K562 (cell line): ENCODE measurements at regions not wholly inside any gene's neighbourhood (a gene's known extent, or its start where the extent isn't known, plus 50 kb on each side); places are given as distances from the start of the nearest gene placed in this dataset.

ENCODE experiments used
- ATAC-seq: fragments of 200-7000 bp; cut with Tn5 transposase; 3 replicates; pipeline ENCODE4 v1.9.1; 2020; ENCODE audit warnings: moderate library complexity
- BruUV-seq: library from RNA; stranded (reverse); fragments of 400-500 nt; replicated peaks from 2 replicates; lab custom pipeline; 2021; lab: Mats Ljungman, UMichigan
- CTCF ChIA-PET: fragments of 300-600 bp; formaldehyde crosslinking; extraction: SDS; loops from one replicate; lab custom pipeline; 2021; ENCODE audit warnings: low intra/inter-chr PET ratio; lab: Yijun Ruan, JAX
- POLR2A ChIA-PET: fragments of 300-600, 350-650 bp; sonication (Branson Sonifier 250); formaldehyde crosslinking; extraction: SDS; loops from one replicate; lab custom pipeline; 2021; ENCODE audit warnings: antibody characterized with exemption, inconsistent platforms; lab: Yijun Ruan, JAX
- DNase-seq, 4 experiments: peaks; one replicate each; pipeline versions ENCODE4 v3.0.0 to v3.0.0-alpha.2; 2011 to 2018; ENCODE audit warnings: low spot score in 3 of 4, mixed read lengths in 3 of 4; ENCODE audit errors: extremely low read depth in 1 of 4
- FAIRE-seq: peaks from 2 replicates; lab custom pipeline; 2011; peaks lifted over from hg19 to GRCh38; lab: Jason Lieb, UNC
- H2AFZ ChIP-seq: 2 replicates; pipeline ENCODE4 v1.6.0; 2011; ENCODE audit warnings: low read depth, low read length, control low read depth, inconsistent platforms
- H3K27ac ChIP-seq: fragments of 200-600 bp; 3 replicates; pipeline ENCODE4 v1.8.0; 2011; ENCODE audit warnings: low read depth, mild to moderate bottlenecking, control low read depth, inconsistent platforms, low read length, moderate library complexity, mixed read lengths; ENCODE audit errors: extremely low read depth
- H3K27me3 ChIP-seq, 2 experiments: fragments of 300-600 bp in 1 of 2; 2 replicates in 1 of 2; 3 replicates in 1 of 2; pipeline versions ENCODE4 v1.6.0 to v1.8.0; 2011; ENCODE audit warnings: inconsistent platforms in 2 of 2, low read length in 2 of 2, mild to moderate bottlenecking in 1 of 2, mixed read lengths in 1 of 2, moderate library complexity in 1 of 2; ENCODE audit not compliant: control insufficient read depth in 2 of 2, insufficient read depth in 2 of 2
- H3K36me3 ChIP-seq: fragments of 300-600 bp; 3 replicates; pipeline ENCODE4 v1.8.0; 2011; ENCODE audit warnings: mild to moderate bottlenecking, low read length, inconsistent platforms; ENCODE audit not compliant: control insufficient read depth, insufficient read depth
- H3K4me1 ChIP-seq, 2 experiments: fragments of 200-600 bp in 1 of 2; replicated peaks in 1 of 2; 2 replicates in 1 of 2; 3 replicates in 1 of 2; pipeline versions ENCODE4 v1.5.1 to v1.8.0; 2011; ENCODE audit warnings: inconsistent platforms in 2 of 2, low read length in 2 of 2, mild to moderate bottlenecking in 1 of 2, mixed read lengths in 1 of 2, moderate library complexity in 1 of 2; ENCODE audit not compliant: control insufficient read depth in 2 of 2, insufficient read depth in 2 of 2
- H3K4me2 ChIP-seq: 2 replicates; pipeline ENCODE4 v1.6.1; 2011; ENCODE audit warnings: low read length, control low read depth, inconsistent platforms, mixed read lengths; ENCODE audit not compliant: insufficient read depth
- H3K4me3 ChIP-seq: fragments of 200-600 bp; sonication (generic), shearing (Covaris generic); 2 replicates; pipeline ENCODE4 v1.5.1; 2016; ENCODE audit warnings: control low read depth, inconsistent platforms
- H3K79me2 ChIP-seq: fragments of 200-600 bp; 3 replicates; pipeline ENCODE4 v1.8.0; 2011; ENCODE audit warnings: low read length, inconsistent platforms; ENCODE audit not compliant: control insufficient read depth, insufficient read depth
- H3K9ac ChIP-seq, 2 experiments: 2 replicates each; pipeline versions ENCODE4 v1.6.0 to v1.6.1; 2011; ENCODE audit warnings: low read depth in 2 of 2, low read length in 2 of 2, control low read depth in 1 of 2, inconsistent platforms in 1 of 2, mild to moderate bottlenecking in 1 of 2, mixed read lengths in 1 of 2; ENCODE audit not compliant: insufficient read depth in 1 of 2
- H3K9me1 ChIP-seq: one replicate; pipeline ENCODE4 v1.6.0; 2011; ENCODE audit warnings: inconsistent platforms, mild to moderate bottlenecking, low read length, moderate library complexity; ENCODE audit not compliant: control insufficient read depth, insufficient read depth
- H3K9me3 ChIP-seq: replicated peaks from 2 replicates; pipeline ENCODE4 v1.5.1; 2011; ENCODE audit warnings: low read depth, low read length, inconsistent platforms; ENCODE audit not compliant: control insufficient read depth, insufficient read depth
- H4K20me1 ChIP-seq: replicated peaks from 2 replicates; pipeline ENCODE4 v1.6.1; 2011; ENCODE audit warnings: low read length, inconsistent platforms, mixed read lengths; ENCODE audit not compliant: control insufficient read depth, insufficient read depth
- EGR1 ChIP-seq: fragments of 450-650 bp; conservative IDR thresholded peaks from 2 replicates; pipeline ENCODE4 v1.6.1; 2017; ENCODE audit warnings: mild to moderate bottlenecking
- ELF1 ChIP-seq: fragments of 200-800 bp; sonication (Bioruptor generic); IDR thresholded peaks from 2 replicates; pipeline ENCODE4 v1.6.1; 2016; ENCODE audit warnings: missing genetic modification characterization, missing compliant biosample characterization
- KAT7 ChIP-seq: sonication (generic); formaldehyde crosslinking; IDR thresholded peaks from 2 replicates; pipeline ENCODE4 v1.8.0; 2022; ENCODE audit warnings: missing genetic modification reagents, mild to moderate bottlenecking, borderline replicate concordance
- MXD1 ChIP-seq: fragments of 250-450 bp; sonication (Bioruptor Pico); IDR thresholded peaks from 2 replicates; pipeline ENCODE4 v1.8.0; 2021; ENCODE audit warnings: borderline replicate concordance, mild to moderate bottlenecking, moderate library complexity; ENCODE audit not compliant: poor library complexity, severe bottlenecking
- SAFB2 ChIP-seq: fragments of 200-400 bp; formaldehyde crosslinking; IDR thresholded peaks from 2 replicates; pipeline ENCODE4 v1.6.1; 2018; ENCODE audit warnings: borderline replicate concordance, low read length, low read depth, moderate library complexity; ENCODE audit not compliant: severe bottlenecking
- SMAD3 ChIP-seq: fragments of 450-650 bp; formaldehyde crosslinking; conservative IDR thresholded peaks from 2 replicates; pipeline ENCODE4 v1.4.0; 2020; ENCODE audit warnings: mild to moderate bottlenecking
- ZNF592 ChIP-seq: fragments of 450-650 bp; IDR thresholded peaks from 2 replicates; pipeline ENCODE4 v1.6.1; 2017; ENCODE audit warnings: antibody characterized with exemption, mild to moderate bottlenecking
- WGBS: fragments of 100-300 bp; shearing (Covaris generic); methylation state at CpG from one replicate; pipeline ENCODE4 v1.1.6; 2016; ENCODE audit warnings: low coverage, mixed read lengths; ENCODE audit not compliant: insufficient coverage; ENCODE audit errors: missing lambda C conversion rate; 5-methylcytosine and 5-hydroxymethylcytosine counted together
- in situ Hi-C: fragments of 300-500 bp; cut with MboI; formaldehyde crosslinking; loops from 4 replicates; pipeline ENCODE4 v1.15.0; 2018; ENCODE audit warnings: inconsistent platforms, mixed read lengths
- intact Hi-C: fragments of 100-400 bp; cut with micrococcal nuclease; formaldehyde crosslinking; loops from 2 replicates; pipeline ENCODE4 v1.14.2; 2022
- TF ChIP-seq, protein P1 (sequence below): fragments of 450-650 bp; formaldehyde crosslinking; IDR thresholded peaks from 2 replicates; pipeline ENCODE4 v1.4.0; 2022; ENCODE audit warnings: mild to moderate bottlenecking, moderate library complexity
- TF ChIP-seq, protein P2 (sequence below): fragments of 450-650 bp; formaldehyde crosslinking; IDR thresholded peaks from 2 replicates; pipeline ENCODE4 v1.4.0; 2020; ENCODE audit warnings: mild to moderate bottlenecking

DNA sequence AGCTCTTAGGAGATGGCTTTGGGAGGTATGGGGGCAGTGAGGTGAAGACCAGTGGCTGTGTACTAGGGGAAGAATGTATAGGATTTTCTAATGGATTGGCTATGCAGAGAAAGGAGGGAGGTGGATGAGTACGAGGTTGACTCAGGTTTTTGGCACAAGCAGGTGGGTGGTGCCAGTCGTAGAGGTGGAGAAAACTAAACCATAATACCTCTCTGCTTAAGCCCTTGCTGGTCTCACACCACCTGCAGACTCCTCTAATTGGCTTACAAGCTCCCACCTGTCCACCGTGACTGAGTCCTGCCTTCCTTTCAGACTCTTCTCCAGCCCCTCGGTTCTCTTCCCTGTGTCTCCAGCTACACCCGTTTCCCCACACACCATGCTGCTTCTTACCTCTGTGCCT, 521.7 kb upstream of the CLINT1 start:
- intact Hi-C loops (no loop called here), in situ Hi-C loops (no loop called here)
- no peaks in the 10 kb centered on the region for H3K36me3 ChIP-seq
- no peak for ATAC-seq
- TF ChIP-seq ZNF592 (no peak), MXD1 (CRISPR knock-in tag) (no peak), KAT7 (CRISPR knock-in tag) (no peak), SMAD3 (CRISPR knock-in tag) (no peak), SAFB2 (no peak), EGR1 (no peak), ELF1 (tag) (no peak)
- TF ChIP-seq, protein P1, sequence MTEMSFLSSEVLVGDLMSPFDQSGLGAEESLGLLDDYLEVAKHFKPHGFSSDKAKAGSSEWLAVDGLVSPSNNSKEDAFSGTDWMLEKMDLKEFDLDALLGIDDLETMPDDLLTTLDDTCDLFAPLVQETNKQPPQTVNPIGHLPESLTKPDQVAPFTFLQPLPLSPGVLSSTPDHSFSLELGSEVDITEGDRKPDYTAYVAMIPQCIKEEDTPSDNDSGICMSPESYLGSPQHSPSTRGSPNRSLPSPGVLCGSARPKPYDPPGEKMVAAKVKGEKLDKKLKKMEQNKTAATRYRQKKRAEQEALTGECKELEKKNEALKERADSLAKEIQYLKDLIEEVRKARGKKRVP (CRISPR knock-in tag): no peak
- TF ChIP-seq, protein P2, sequence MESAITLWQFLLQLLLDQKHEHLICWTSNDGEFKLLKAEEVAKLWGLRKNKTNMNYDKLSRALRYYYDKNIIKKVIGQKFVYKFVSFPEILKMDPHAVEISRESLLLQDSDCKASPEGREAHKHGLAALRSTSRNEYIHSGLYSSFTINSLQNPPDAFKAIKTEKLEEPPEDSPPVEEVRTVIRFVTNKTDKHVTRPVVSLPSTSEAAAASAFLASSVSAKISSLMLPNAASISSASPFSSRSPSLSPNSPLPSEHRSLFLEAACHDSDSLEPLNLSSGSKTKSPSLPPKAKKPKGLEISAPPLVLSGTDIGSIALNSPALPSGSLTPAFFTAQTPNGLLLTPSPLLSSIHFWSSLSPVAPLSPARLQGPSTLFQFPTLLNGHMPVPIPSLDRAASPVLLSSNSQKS (CRISPR knock-in tag): no peak
- no peaks in the 10 kb centered on the region for H4K20me1 ChIP-seq
- no peaks in the 10 kb centered on the region for H3K27me3 ChIP-seq
- H3K9me1 ChIP-seq: no peaks in the 10 kb centered on the region
- H3K27ac ChIP-seq: no peak overlapping the region
- CTCF ChIA-PET: no interaction called here
- POLR2A ChIA-PET: no interaction called here
- BruUV-seq: no TSS peak
- no peak for FAIRE-seq
- WGBS: 0% methylated on average over 5 of the region's 5 CpGs
- no peak overlapping the region for H2AFZ ChIP-seq
- no peak overlapping the region for H3K4me2 ChIP-seq
- no peaks in the 10 kb centered on the region for H3K79me2 ChIP-seq
- no peak for DNase-seq
- no peak overlapping the region for H3K4me3 ChIP-seq
- no peaks in the 10 kb centered on the region for H3K4me1 ChIP-seq
- H3K9ac ChIP-seq: no peak overlapping the region
- no peaks in the 10 kb centered on the region; the same call in 1 of the 2 replicates for H3K9me3 ChIP-seq
